Keratinocyte (primary cell): ENCODE measurements at regions not wholly inside any gene's neighbourhood (a gene's known extent, or its start where the extent isn't known, plus 50 kb on each side); places are given as distances from the start of the nearest gene placed in this dataset.

Experiments used
- DNase-seq: peaks from one replicate; pipeline ENCODE4 v3.0.0-alpha.2; 2011; ENCODE audit warnings: low read depth, missing footprints, low spot score
- FAIRE-seq: peaks from 2 replicates; lab custom pipeline; 2011; peaks lifted over from hg19 to GRCh38; lab: Jason Lieb, UNC
- H2AFZ ChIP-seq: 2 replicates; pipeline ENCODE4 v1.6.0; 2012; ENCODE audit warnings: low read length, control low read depth, inconsistent platforms; ENCODE audit not compliant: control insufficient read depth
- H3K27ac ChIP-seq: 2 replicates; pipeline ENCODE4 v1.5.1; 2011; ENCODE audit warnings: low read length; ENCODE audit not compliant: control insufficient read depth, insufficient read depth
- H3K27me3 ChIP-seq: 3 replicates; pipeline ENCODE4 v1.6.0; 2011; ENCODE audit warnings: low read length; ENCODE audit not compliant: control insufficient read depth, insufficient read depth; ENCODE audit errors: extremely low read depth
- H3K36me3 ChIP-seq, 2 experiments: 2 replicates in 1 of 2; 3 replicates in 1 of 2; pipeline ENCODE4 v1.5.1; 2011; ENCODE audit warnings: low read length in 2 of 2, mild to moderate bottlenecking in 1 of 2; ENCODE audit not compliant: control insufficient read depth in 2 of 2, insufficient read depth in 2 of 2; ENCODE audit errors: extremely low read depth in 1 of 2
- H3K4me1 ChIP-seq: 3 replicates; pipeline ENCODE4 v1.5.1; 2011; ENCODE audit warnings: low read length; ENCODE audit not compliant: control insufficient read depth, insufficient read depth; ENCODE audit errors: extremely low read depth
- H3K4me2 ChIP-seq: 3 replicates; pipeline ENCODE4 v1.6.0; 2011; ENCODE audit warnings: low read depth, low read length; ENCODE audit not compliant: control insufficient read depth, insufficient read depth; ENCODE audit errors: extremely low read depth
- H3K4me3 ChIP-seq, 3 experiments: fragments of 200-600 bp in 1 of 3; sonication (generic) in 1 of 3; 2 replicates in 2 of 3; 3 replicates in 1 of 3; pipeline ENCODE4 v1.5.1; 2011 to 2016; ENCODE audit warnings: low read length in 3 of 3, mild to moderate bottlenecking in 3 of 3, control low read depth in 2 of 3, inconsistent platforms in 1 of 3, low read depth in 1 of 3, mixed read lengths in 1 of 3, mixed run types in 1 of 3, moderate library complexity in 1 of 3; ENCODE audit not compliant: control insufficient read depth in 2 of 3, insufficient read depth in 2 of 3; ENCODE audit errors: extremely low read depth in 1 of 3
- H3K79me2 ChIP-seq: 2 replicates; pipeline ENCODE4 v1.6.0; 2012; ENCODE audit warnings: low read length; ENCODE audit not compliant: control insufficient read depth, insufficient read depth
- H3K9ac ChIP-seq: 3 replicates; pipeline ENCODE4 v1.6.0; 2011; ENCODE audit warnings: low read length; ENCODE audit not compliant: control insufficient read depth, insufficient read depth; ENCODE audit errors: extremely low read depth
- H3K9me1 ChIP-seq: 3 replicates; pipeline ENCODE4 v1.6.0; 2011; ENCODE audit warnings: low read length; ENCODE audit not compliant: control insufficient read depth, insufficient read depth; ENCODE audit errors: extremely low read depth
- H3K9me3 ChIP-seq: 2 replicates; pipeline ENCODE4 v1.5.1; 2012; ENCODE audit warnings: low read depth, low read length; ENCODE audit not compliant: control insufficient read depth
- H4K20me1 ChIP-seq: 3 replicates; pipeline ENCODE4 v1.6.0; 2011; ENCODE audit warnings: low read length; ENCODE audit not compliant: control insufficient read depth, insufficient read depth; ENCODE audit errors: extremely low read depth
- CTCF ChIP-seq, 3 experiments: IDR thresholded peaks in 1 of 3; conservative IDR thresholded peaks in 1 of 3; optimal IDR thresholded peaks in 1 of 3; 2 replicates in 2 of 3; 3 replicates in 1 of 3; pipeline versions ENCODE3 to v1.5.1; 2011; ENCODE audit warnings: low read length in 3 of 3, mild to moderate bottlenecking in 3 of 3, moderate library complexity in 2 of 3, control low read depth in 1 of 3, inconsistent platforms in 1 of 3; ENCODE audit not compliant: insufficient read depth in 2 of 3; ENCODE audit errors: extremely low read depth in 1 of 3
- EZH2 ChIP-seq: IDR thresholded peaks from one replicate; pipeline ENCODE4 v1.6.1; 2012; ENCODE audit warnings: inconsistent platforms, mild to moderate bottlenecking, low read length, moderate library complexity
- dilution Hi-C: fragments of 300-500 bp; cut with MboI; formaldehyde crosslinking; loops from one replicate; pipeline ENCODE4 v1.7.0; 2020; ENCODE audit warnings: low sequenced_read_pairs; ENCODE audit not compliant: extremely low pct_ligation_motif_present

GRCh38 chr4:126800575-126801141 lies 832.1 kb upstream of the INTU start:
- DNase-seq (no peak), FAIRE-seq (no peak)
- Histone ChIP-seq H3K9ac (no peak overlapping the region), H2AFZ (no peak overlapping the region), H3K9me3 (no peaks in the 10 kb centered on the region), H3K4me2 (no peak overlapping the region), H3K27me3 (no peaks in the 10 kb centered on the region), H3K27ac (no peak overlapping the region), H3K4me3 (no peak overlapping the region), H3K79me2 (no peaks in the 10 kb centered on the region), H3K9me1 (no peaks in the 10 kb centered on the region), H3K4me1 (peaks cover 4% of the 10 kb centered on the region), H4K20me1 (no peaks in the 10 kb centered on the region), H3K36me3 (no peaks in the 10 kb centered on the region)
- dilution Hi-C loops: no loop called here
- no peak for TF ChIP-seq CTCF (optimal IDR thresholded peaks at IDR 0.05 in 1 of 3, IDR thresholded peaks at IDR 0.05 in 1 of 3, conservative IDR thresholded peaks at IDR 0.05 in 1 of 3; ENCODE audit: extremely low read depth in 1 of 3, insufficient read depth in 2 of 3, low read length in 3 of 3)
- TF ChIP-seq EZH2: no peak

GRCh38 chr4:126807132-126807531 lies 825.6 kb upstream of the INTU start:
- FAIRE-seq: peak; percentile 74
- Histone ChIP-seq H3K79me2 (no peaks in the 10 kb centered on the region), H3K4me1 (peaks cover 5% of the 10 kb centered on the region), H4K20me1 (no peaks in the 10 kb centered on the region), H3K27ac (no peak overlapping the region), H3K9me3 (no peaks in the 10 kb centered on the region), H3K4me3 (no peak overlapping the region), H2AFZ (peak overlapping the region; percentile 4), H3K4me2 (no peak overlapping the region), H3K9ac (no peak overlapping the region), H3K36me3 (no peaks in the 10 kb centered on the region), H3K9me1 (no peaks in the 10 kb centered on the region), H3K27me3 (no peaks in the 10 kb centered on the region)
- dilution Hi-C loops: no loop called here
- no peak for TF ChIP-seq EZH2
- no peak for TF ChIP-seq CTCF (optimal IDR thresholded peaks at IDR 0.05 in 1 of 3, IDR thresholded peaks at IDR 0.05 in 1 of 3, conservative IDR thresholded peaks at IDR 0.05 in 1 of 3; ENCODE audit: extremely low read depth in 1 of 3, insufficient read depth in 2 of 3, low read length in 3 of 3)
- peak; percentile 9 for DNase-seq
